Activated CD4-positive, alpha-beta T cell treated with anti-CD3 and anti-CD28 coated beads, Interleukin-2, amount 10 ng/mL, durations not matched to agents 7 days and 5 days (primary cell): ENCODE measurements at regions not wholly inside any gene's neighbourhood (a gene's known extent, or its start where the extent isn't known, plus 50 kb on each side); places are given as distances from the start of the nearest gene placed in this dataset.

Source experiments
- CTCF ChIA-PET: fragments of 350-600 bp; sonication (Branson Sonifier 250); formaldehyde crosslinking; loops from one replicate; lab custom pipeline; 2021; ENCODE audit warnings: antibody characterized with exemption; lab: Charles Lee
- POLR2A ChIA-PET: fragments of 350-600 bp; sonication (Branson Sonifier 250); formaldehyde crosslinking; loops from one replicate; lab custom pipeline; 2021; ENCODE audit warnings: antibody characterized with exemption; lab: Charles Lee
- DNase-seq: peaks from one replicate; pipeline ENCODE4 v3.0.0-alpha.2; 2020
- H3K27ac Mint-ChIP-seq: one replicate; pipeline ENCODE4 v1.8.0; 2021; ENCODE audit warnings: mild to moderate bottlenecking, moderate library complexity, mixed read lengths
- H3K27me3 Mint-ChIP-seq: one replicate; pipeline ENCODE4 v1.8.0; 2021; ENCODE audit warnings: mixed read lengths
- H3K36me3 Mint-ChIP-seq: one replicate; pipeline ENCODE4 v1.8.0; 2021; ENCODE audit warnings: low read depth, mixed read lengths
- H3K4me1 Mint-ChIP-seq: one replicate; pipeline ENCODE4 v1.8.0; 2021; ENCODE audit warnings: mixed read lengths
- H3K4me3 Mint-ChIP-seq: one replicate; pipeline ENCODE4 v1.8.0; 2021; ENCODE audit warnings: mild to moderate bottlenecking, moderate library complexity, mixed read lengths
- H3K9me3 Mint-ChIP-seq: one replicate; pipeline ENCODE4 v1.8.0; 2021; ENCODE audit warnings: mixed read lengths

DNA sequence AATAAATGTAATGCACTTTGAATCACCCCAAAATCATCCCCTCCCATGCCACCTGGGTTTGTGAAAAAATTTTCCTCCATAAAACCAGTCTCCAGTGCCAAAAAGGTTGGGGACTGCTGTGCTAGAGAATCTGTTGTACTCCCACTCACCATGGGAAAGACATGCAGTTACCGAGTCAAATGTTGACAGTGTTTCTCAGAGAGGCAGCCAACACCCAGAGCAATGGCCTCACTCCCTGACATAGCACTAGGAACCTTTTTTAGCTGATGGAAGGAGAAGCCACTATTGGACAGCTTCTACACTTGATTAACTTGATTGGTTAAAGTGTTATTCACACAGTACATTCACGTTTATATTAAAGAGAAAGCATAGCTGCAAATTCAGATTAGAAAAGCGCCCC lies 59.8 kb upstream of the MANEA start:
- POLR2A ChIA-PET = no interaction called here
- H3K27me3 Mint-ChIP-seq = no peaks in the 10 kb centered on the region
- DNase-seq = no peak
- H3K9me3 Mint-ChIP-seq = no peaks in the 10 kb centered on the region
- no peak overlapping the region for H3K4me3 Mint-ChIP-seq
- H3K4me1 Mint-ChIP-seq = no peaks in the 10 kb centered on the region
- H3K27ac Mint-ChIP-seq = no peak overlapping the region
- no peaks in the 10 kb centered on the region for H3K36me3 Mint-ChIP-seq
- CTCF ChIA-PET = no interaction called here

DNA sequence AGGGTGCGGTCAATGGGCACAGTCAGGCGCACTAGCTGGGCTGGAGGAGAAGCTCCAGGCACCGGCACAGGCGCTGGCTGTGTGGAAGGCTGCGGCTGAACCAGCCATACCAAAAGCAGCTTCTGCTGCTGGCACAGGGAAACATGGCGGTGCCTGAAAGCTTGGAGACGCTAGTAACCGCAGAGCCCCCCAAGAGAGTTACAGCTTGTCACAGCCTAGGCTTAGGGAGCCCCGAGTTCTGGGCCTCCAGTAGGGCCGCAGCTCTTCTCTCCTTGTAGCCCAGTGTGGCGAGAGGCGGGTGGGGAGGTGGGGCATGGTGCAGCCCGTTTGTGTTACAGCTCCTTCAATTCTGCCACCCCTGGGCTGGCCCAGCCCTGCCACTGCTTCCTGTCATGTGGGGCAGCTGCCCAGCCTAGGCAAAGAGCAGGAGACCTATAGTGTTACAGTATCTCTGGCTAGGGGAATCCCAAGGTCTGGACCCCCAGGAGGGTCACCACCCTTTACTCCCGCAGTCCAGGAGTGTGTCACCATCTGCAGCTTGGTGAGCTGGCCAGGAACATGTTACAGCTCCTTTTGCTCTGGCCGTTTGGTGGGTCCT lies 58.6 kb upstream of the MANEA start:
- no peaks in the 10 kb centered on the region for H3K4me1 Mint-ChIP-seq
- H3K36me3 Mint-ChIP-seq = no peaks in the 10 kb centered on the region
- DNase-seq = no peak
- H3K27ac Mint-ChIP-seq = no peak overlapping the region
- CTCF ChIA-PET = no interaction called here
- no peak overlapping the region for H3K4me3 Mint-ChIP-seq
- H3K9me3 Mint-ChIP-seq = no peaks in the 10 kb centered on the region
- H3K27me3 Mint-ChIP-seq = no peaks in the 10 kb centered on the region
- POLR2A ChIA-PET = no interaction called here

DNA sequence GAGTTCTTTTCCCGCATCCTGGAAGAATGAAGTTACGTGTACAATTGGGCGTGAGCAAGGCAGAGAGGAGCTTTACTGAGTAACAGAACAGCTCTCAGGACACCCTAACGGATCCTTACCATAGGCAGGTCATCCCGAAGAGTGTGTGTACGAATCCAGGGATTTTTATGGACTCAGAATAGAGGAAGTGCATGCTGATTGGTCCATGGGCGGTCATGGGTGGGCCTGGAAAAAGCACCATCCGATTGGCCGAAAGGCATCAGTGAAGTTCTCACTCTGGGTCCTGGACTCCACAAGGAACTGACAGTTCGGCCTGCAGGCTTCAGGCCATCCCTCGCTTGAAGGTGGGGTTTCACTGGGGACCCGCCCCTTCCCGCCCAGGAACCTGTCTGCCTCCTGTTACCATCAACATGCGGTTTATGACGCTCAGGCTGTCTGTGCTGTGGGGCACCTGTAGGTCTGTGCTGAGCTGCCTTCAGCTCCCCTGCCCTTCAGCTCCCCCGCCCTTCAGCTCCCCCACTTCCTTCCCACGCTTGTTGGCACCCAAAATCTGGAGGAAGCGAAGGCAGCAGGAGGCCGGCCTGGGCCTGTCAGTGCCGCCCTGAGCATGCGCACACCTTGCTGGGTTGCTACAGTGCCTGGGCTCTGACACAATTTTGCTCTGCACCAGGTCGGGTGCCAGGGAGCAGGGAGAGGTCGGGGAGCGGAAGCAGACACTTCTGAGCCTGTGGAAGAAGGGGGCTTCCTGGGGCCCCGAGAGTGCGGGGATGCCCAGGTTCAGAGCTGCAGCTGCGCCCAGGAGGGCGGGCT lies 57.9 kb upstream of the MANEA start:
- no peak for DNase-seq
- POLR2A ChIA-PET = no interaction called here
- CTCF ChIA-PET = no interaction called here
- Mint-ChIP-seq H3K27ac (no peak overlapping the region), H3K4me1 (no peaks in the 10 kb centered on the region), H3K27me3 (no peaks in the 10 kb centered on the region), H3K4me3 (no peak overlapping the region), H3K36me3 (no peaks in the 10 kb centered on the region), H3K9me3 (no peaks in the 10 kb centered on the region)

DNA sequence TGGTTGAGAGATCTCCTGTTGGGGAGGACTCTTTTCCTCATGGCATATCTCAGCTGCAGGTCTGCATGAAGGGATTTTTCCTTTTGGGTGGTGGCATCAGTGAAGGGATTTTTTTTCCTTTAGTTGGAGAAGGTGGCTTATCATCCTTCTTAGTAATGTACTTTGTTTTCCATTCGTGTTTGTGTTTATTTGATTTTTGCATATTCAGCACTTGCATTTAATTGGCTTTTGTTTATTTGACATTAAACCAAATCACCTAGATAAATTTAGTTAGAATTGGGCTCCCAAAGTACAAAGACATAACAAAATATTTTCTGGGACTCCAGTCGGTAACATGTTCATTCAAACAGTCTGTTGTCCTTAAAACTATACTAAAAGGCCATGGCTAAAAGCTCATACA lies 56.2 kb upstream of the MANEA start:
- Mint-ChIP-seq H3K4me3 (no peak overlapping the region), H3K4me1 (no peaks in the 10 kb centered on the region), H3K27me3 (no peaks in the 10 kb centered on the region), H3K9me3 (no peaks in the 10 kb centered on the region), H3K27ac (no peak overlapping the region), H3K36me3 (no peaks in the 10 kb centered on the region)
- ChIA-PET POLR2A (no interaction called here), CTCF (no interaction called here)
- DNase-seq = no peak
